ENCODE measurements at regions not wholly inside any gene's neighbourhood (a gene's known extent, or its start where the extent isn't known, plus 50 kb on each side); places are given as distances from the start of the nearest gene placed in this dataset.
A peak's percentile ranks its signal among the peaks of the same experiment; 100 is the strongest.

- Histone ChIP-seq H3K27me3 (no peaks in the 10 kb centered on the region), H3K36me3 (no peaks in the 10 kb centered on the region), H3K9me3 (no peaks in the 10 kb centered on the region), H3K4me3 (no peak overlapping the region)
- no peak for DNase-seq
Observed at GRCh38 chr2:176622792-176623191, 353.6 kb downstream of the MTX2 start.

DNA sequence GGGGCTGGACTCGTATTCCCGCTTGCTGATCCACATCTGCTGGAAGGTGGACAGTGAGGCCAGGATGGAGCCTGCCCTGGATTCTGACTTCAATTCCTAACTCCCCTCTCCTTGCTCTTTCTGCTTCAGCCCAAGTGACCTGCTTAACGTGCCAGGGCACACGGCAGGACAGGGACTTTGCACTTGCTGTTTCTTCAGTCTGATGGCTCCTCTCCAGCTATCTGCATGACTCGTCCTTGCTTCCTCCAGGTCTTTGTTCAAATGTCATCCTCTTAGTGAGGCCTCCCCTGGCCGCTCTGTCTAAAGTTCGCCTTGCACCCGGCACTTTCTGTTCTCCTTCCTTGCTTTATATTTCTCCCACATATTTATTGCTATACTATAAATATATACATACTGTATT is 357.6 kb downstream of the MTX2 start:
- DNase-seq: no peak

GRCh38 chr2:176628438-176628837 is 359.2 kb downstream of the MTX2 start:
- no peak for DNase-seq
- Histone ChIP-seq H3K9me3 (no peaks in the 10 kb centered on the region), H3K27me3 (no peaks in the 10 kb centered on the region), H3K4me3 (no peak overlapping the region), H3K36me3 (peaks cover 3% of the 10 kb centered on the region)

More for the DNA sequence above, 357.6 kb downstream of the MTX2 start:
- Histone ChIP-seq H3K36me3 (peaks cover 3% of the 10 kb centered on the region; the same call in 1 of the 2 replicates), H3K27me3 (no peaks in the 10 kb centered on the region), H3K4me3 (no peak overlapping the region), H3K9me3 (no peaks in the 10 kb centered on the region)

DNA sequence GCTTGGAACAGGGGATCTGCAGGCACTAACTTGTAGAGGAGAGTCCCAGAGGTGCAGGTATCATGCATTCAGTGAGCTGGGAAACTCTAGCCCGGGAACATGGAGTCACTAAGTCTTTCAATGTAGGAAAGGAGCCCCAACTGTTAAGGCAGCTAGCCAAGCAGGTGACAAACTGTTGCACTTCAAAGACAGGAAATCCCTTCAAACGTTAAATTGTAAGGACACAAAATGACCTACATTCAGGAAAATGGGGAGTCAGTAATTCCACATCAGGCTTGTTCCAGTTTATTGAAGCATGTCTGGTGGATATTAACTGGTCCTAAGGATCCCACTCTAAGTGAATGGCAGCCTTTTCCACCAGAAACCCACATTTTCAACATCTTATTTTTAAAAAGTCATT is 364.5 kb downstream of the MTX2 start:
- no peak overlapping the region for H3K4me3 ChIP-seq
- H3K27me3 ChIP-seq: no peaks in the 10 kb centered on the region

GRCh38 chr2:176636401-176636800 is 367.2 kb downstream of the MTX2 start:
- Histone ChIP-seq H3K36me3 (no peaks in the 10 kb centered on the region; the same call in 1 of the 2 replicates), H3K4me3 (peak overlapping the region; percentile 61), H3K9me3 (no peaks in the 10 kb centered on the region), H3K27me3 (no peaks in the 10 kb centered on the region)
- DNase-seq: no peak

More for the DNA sequence above, 364.5 kb downstream of the MTX2 start:
- no peak for DNase-seq
- no peaks in the 10 kb centered on the region for H3K9me3 ChIP-seq
- peaks cover 2% of the 10 kb centered on the region for H3K36me3 ChIP-seq

- Histone ChIP-seq H3K9me3 (no peaks in the 10 kb centered on the region), H3K27me3 (no peaks in the 10 kb centered on the region), H3K36me3 (no peaks in the 10 kb centered on the region; the same call in 1 of the 2 replicates), H3K4me3 (peak overlapping the region; percentile 61)
- no peak for DNase-seq
Observed at GRCh38 chr2:176637142-176637485, 367.9 kb downstream of the MTX2 start.

DNA sequence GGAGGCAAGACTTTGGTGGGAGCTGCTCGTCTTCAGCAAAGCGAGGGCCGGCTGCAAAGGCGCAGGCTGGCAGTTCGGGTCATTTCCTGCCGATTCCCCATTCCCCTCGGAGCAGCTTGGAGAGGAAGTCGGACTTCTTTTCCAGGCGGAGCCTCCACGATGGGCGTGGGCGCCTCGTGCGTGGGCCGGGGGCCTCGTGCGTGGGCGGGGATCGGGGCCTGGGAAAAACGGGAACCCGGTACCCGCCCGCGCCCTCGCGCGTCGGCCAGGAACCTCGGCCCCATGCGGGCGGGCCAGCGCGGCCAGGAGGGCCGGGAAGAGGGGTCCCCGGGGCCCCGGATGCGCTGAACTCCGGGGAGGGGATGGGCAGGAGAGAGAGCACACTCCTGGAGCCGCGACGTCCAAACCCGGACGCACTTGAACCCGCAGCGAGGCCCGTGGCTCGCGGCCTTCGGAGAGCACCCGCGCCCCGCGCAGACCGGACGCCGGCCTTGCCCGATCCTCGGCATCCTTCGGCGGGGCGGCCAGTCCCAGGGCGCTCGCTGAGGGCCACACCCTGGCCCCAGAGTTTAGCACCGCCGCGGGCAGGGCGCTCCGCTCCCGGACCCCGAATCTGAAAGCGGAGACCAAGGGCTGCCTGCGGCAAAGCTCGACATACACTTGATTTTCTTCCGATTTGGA is 368.4 kb downstream of the MTX2 start:
- DNase-seq: peak; percentile 87
- Histone ChIP-seq H3K9me3 (no peaks in the 10 kb centered on the region), H3K36me3 (no peaks in the 10 kb centered on the region; the same call in 1 of the 2 replicates), H3K27me3 (no peaks in the 10 kb centered on the region), H3K4me3 (peak overlapping the region; percentile 61)

DNA sequence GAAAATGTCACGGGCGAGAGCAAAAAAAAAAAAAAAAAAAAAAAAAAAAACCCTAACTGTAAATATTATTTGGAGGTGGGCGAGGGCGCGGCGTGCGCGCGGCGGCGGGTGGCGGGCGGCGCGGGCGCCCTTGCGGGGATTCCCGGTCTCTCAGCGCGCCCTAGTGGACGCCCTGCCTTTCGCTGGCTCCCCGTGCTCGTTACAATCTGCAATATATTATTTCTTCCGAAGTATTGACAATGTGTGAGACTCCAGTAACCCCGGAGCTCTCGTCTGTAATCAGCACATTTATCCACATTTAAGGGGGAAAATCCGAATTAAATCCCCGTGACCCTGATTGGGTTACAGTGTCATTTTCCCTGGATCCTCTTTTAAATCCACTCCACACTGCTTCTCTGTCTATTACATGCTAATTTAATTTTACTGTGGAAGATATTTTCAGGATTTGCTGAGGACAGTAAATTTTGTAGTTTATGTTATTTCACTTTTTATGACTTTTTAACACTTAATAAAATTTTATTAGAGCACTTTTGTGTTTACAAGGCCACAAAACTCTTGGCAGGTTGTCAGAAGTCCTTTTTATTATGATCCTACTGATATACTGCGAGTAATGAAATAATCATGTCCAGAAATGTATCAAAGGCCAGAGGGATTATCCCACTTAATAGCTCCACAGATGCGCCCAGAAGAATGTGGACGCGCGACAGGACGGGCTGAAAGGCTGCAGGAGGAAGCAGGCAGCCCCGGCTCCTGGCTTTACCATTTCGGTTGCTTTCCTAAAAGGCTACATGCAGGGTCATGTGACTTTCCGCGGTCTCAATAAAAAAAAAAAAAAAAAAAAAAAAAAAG is 369.1 kb downstream of the MTX2 start:
- DNase-seq: peak; percentile 70
- H3K36me3 ChIP-seq: no peaks in the 10 kb centered on the region
- H3K27me3 ChIP-seq: no peaks in the 10 kb centered on the region
- peak overlapping the region; percentile 61 for H3K4me3 ChIP-seq
- H3K9me3 ChIP-seq: no peaks in the 10 kb centered on the region

DNA sequence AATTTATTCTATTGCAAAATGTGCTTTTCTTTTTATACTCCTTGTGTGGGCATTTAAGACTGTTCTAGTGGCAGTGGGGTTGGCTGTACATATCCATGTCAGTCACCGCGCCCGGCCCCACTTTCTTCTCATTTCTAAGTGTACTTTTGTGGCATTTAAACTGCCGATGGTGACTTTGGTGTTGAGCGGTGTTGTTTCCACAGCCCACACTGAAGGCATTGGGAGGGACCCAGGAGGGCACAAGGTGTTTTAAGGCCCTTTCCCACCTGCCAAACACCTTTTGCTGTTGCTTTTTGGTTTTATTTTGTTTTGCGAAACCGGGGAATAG is 369.7 kb downstream of the MTX2 start:
- no peak overlapping the region for H3K4me3 ChIP-seq
- H3K27me3 ChIP-seq: no peaks in the 10 kb centered on the region
- H3K9me3 ChIP-seq: no peaks in the 10 kb centered on the region
- no peak for DNase-seq
- H3K36me3 ChIP-seq: no peaks in the 10 kb centered on the region

DNA sequence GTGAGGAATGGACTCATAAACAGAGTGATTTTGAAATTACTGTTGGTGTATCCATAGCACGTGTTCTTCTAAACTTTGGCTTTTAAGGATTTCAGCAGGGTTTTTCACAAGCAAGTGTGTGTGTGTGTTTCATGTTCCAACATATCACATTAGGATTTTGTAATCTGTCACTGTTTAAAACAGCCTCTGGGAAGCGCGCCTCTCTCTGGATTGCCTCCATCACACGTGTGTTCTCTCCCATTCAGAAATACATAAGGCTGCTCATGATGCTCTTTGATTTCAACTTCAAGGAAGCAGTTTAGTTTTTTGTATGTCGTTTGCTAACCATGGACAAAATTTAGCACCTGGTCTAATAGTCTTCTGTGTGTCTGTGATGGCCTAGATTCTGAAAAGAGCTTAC is 370.4 kb downstream of the MTX2 start:
- Histone ChIP-seq H3K36me3 (no peaks in the 10 kb centered on the region), H3K27me3 (no peaks in the 10 kb centered on the region), H3K4me3 (no peak overlapping the region), H3K9me3 (no peaks in the 10 kb centered on the region)
- no peak for DNase-seq

- H3K4me3 ChIP-seq: no peak overlapping the region
- H3K36me3 ChIP-seq: no peaks in the 10 kb centered on the region
- no peak for DNase-seq
- no peaks in the 10 kb centered on the region for H3K9me3 ChIP-seq
- no peaks in the 10 kb centered on the region for H3K27me3 ChIP-seq
Observed at GRCh38 chr2:176641436-176641835, 372.2 kb downstream of the MTX2 start.

DNA sequence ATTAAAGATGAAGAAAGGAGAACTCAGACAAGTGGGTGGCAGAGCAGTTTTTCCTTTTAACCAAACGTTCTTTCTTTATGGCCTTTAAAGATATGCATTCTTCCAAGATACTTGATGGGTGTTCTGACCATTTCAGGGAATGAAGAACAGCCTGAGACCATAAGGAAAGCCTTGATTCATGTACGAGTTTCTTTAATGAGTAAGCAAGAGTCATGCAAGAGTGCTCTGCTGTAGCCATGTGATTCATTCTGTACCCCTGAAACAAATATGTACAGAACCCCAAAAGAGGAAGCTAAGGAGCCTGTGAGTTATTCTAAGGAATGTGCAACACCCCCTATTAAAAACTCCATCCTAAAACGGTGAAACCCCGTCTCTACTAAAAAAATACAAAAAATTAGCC is 372.8 kb downstream of the MTX2 start:
- no peak for DNase-seq
- Histone ChIP-seq H3K9me3 (no peaks in the 10 kb centered on the region), H3K36me3 (no peaks in the 10 kb centered on the region), H3K27me3 (no peaks in the 10 kb centered on the region), H3K4me3 (no peak overlapping the region)

- no peak overlapping the region for H3K4me3 ChIP-seq
- DNase-seq: no peak
- H3K36me3 ChIP-seq: no peaks in the 10 kb centered on the region
- H3K27me3 ChIP-seq: no peaks in the 10 kb centered on the region
- H3K9me3 ChIP-seq: no peaks in the 10 kb centered on the region
Observed at GRCh38 chr2:176643646-176644045, 374.4 kb downstream of the MTX2 start.

- Histone ChIP-seq H3K36me3 (no peaks in the 10 kb centered on the region), H3K27me3 (no peaks in the 10 kb centered on the region), H3K9me3 (no peaks in the 10 kb centered on the region), H3K4me3 (no peak overlapping the region)
- no peak for DNase-seq
Observed at GRCh38 chr2:176645494-176645893, 376.3 kb downstream of the MTX2 start.

DNA sequence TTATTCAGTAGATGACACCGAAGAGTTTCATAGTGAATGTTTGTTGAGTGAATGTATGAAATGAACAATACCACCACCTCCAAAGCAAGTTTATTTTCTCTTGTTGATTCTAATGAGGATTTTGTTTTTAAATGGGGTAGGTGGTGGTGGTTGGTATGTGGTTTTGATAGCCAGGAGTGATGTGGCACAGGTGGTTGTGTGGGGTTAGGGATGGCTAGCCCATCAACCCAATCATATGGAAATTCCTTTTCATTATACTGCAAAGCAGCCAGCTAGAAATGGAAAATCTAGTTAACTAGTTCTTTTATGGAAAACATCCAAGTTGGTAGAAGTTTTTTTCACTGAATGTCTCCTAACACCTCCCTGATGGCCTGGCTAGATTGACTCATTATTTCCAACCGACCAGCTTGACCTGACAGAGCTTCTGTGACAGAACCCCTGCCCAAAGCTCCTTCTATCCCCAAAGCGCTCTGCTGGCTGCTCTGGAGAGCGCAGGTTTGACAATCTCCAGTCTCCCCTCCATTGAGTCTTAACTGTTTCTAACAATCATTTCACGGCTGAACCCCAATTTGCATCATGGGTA is 376.9 kb downstream of the MTX2 start:
- no peaks in the 10 kb centered on the region for H3K27me3 ChIP-seq
- H3K36me3 ChIP-seq: no peaks in the 10 kb centered on the region
- no peak for DNase-seq

DNA sequence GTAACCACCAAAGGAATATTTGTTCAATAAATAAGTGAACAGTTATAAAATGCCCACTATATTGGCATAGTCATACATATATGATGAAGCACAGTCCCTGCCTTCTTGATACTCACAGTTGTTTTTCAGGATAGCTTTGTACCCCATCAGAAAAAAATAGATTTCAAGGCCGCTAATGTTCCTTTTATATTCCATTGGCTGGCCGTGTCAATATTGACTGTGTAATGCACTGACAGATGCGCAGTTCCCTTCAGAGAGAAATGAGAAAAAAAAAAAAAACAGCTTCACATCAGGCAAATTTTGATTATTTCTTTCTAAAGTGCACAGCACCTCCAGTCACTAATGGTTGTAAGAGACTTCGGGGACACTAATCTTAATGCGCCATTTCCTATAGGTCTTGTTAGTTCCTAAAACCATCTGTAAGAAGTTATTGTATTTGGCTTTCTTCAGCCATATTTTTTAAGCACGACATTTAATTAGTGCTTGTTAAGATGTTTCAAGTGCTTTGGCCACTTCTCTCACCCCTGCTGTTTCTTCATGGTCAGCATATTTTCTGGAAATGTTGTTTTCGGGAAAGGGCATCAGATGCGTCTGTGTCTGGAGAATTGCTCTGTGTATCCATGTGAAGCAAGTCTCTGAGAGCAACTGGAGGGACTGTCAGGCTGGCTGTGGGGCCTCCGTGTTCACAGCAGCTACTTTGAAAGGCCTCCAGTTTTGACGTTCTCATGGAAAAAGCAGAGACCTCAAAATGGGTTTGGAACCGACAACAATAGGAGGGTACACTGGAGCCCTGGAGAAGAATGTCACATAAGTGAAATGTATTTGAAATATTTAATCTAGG is 378.3 kb downstream of the MTX2 start:
- Histone ChIP-seq H3K9me3 (no peaks in the 10 kb centered on the region), H3K36me3 (no peaks in the 10 kb centered on the region), H3K27me3 (no peaks in the 10 kb centered on the region), H3K4me3 (no peak overlapping the region)
- no peak for DNase-seq

More for the DNA sequence above, 376.9 kb downstream of the MTX2 start:
- Histone ChIP-seq H3K4me3 (no peak overlapping the region), H3K9me3 (no peaks in the 10 kb centered on the region)
